Pancreas (tissue), 10 donors: ENCODE measurements at regions not wholly inside any gene's neighbourhood (a gene's known extent, or its start where the extent isn't known, plus 50 kb on each side); places are given as distances from the start of the nearest gene placed in this dataset.

Source experiments
- ATAC-seq, 4 donors: fragments of 200-7000 bp; cut with Tn5 transposase; one replicate each; pipeline versions ENCODE4 v1.8.0 to v1.9.1; 2020; ENCODE audit warnings: mild to moderate bottlenecking in 4 of 4, moderate library complexity in 4 of 4
- DNase-seq, 6 donors: peaks; one replicate each; pipeline ENCODE4 v3.0.0-alpha.2; 2020
- FAIRE-seq: peaks from 2 replicates; lab custom pipeline; 2012; peaks lifted over from hg19 to GRCh38; lab: Jason Lieb, UNC
- H3K27ac ChIP-seq, 4 donors: fragments of 200-600 bp; sonication (generic); 1 replicate in 3 of 4; 2 replicates in 1 of 4; pipeline versions ENCODE4 v1.5.0 to v1.8.0; 2020
- H3K27me3 ChIP-seq, 4 donors: fragments of 200-600 bp; one replicate each; pipeline ENCODE4 v1.8.0; 2021
- H3K36me3 ChIP-seq, 3 donors: fragments of 200-600 bp; sonication (generic) in 1 of 3; one replicate each; pipeline versions ENCODE4 v1.5.0 to v1.8.0; 2020 to 2021
- H3K4me1 ChIP-seq, 3 donors: fragments of 200-600 bp; one replicate each; pipeline ENCODE4 v1.8.0; 2021
- H3K4me3 ChIP-seq, 4 donors: fragments of 200-600 bp; sonication (generic) in 2 of 4; one replicate each; pipeline versions ENCODE4 v1.5.0 to v1.8.0; 2020 to 2021
- H3K9me3 ChIP-seq, 4 donors: fragments of 200-600 bp; one replicate each; pipeline ENCODE4 v1.8.0; 2021
- CTCF ChIP-seq, 4 donors: fragments of 200-600 bp; sonication (generic) in 3 of 4; IDR thresholded peaks; one replicate each; pipeline versions ENCODE4 v1.5.0 to v1.8.0; 2021; ENCODE audit warnings: antibody characterized with exemption in 4 of 4
- WGBS, 2 donors: extraction: QIAGEN DNeasy Blood & Tissue Kit; methylation state at CpG; one replicate each; pipeline ENCODE4 v1.1.7; 2013; 5-methylcytosine and 5-hydroxymethylcytosine counted together
- intact Hi-C, 3 donors: fragments of 100-400 bp; cut with DNase I; formaldehyde crosslinking; loops; one replicate each; pipeline versions ENCODE4 v1.11.1 to v1.14.2; 2022
- donor health status: healthy with polysubstance abuse.
- donor health status: DM: no; HTN: no; CAD: no; lungs with moderate emphysema.
- donor health status: DM: no; HTN: no; CAD: no.
- donor health status: control.
- donor health status: control.
- donor health status: Bipolar disorder and iron deficiency.
- donor health status: DM: yes; HTN: yes; CAD: no.
- donor health status: DM: no; HTN: no; CAD: no.
- donor health status: DM: no; HTN: no; CAD: no.
- donor health status: DM: yes; HTN: yes; CAD: no.

- Histone ChIP-seq H3K4me3 (no peak overlapping the region), H3K9me3 (no peaks in the 10 kb centered on the region), H3K27ac (no peak overlapping the region), H3K27me3 (no peaks in the 10 kb centered on the region), H3K4me1 (no peaks in the 10 kb centered on the region), H3K36me3 (no peaks in the 10 kb centered on the region)
- WGBS, 2 donors = 52 to 63% methylated on average over 3 of the region's 3 CpGs
- no peak for DNase-seq
- no peak for TF ChIP-seq CTCF (IDR thresholded peaks at IDR 0.05)
- ATAC-seq = no peak
- intact Hi-C loops = no loop called here
- no peak for FAIRE-seq
Measured at GRCh38 chr9:22731786-22732185, 285.2 kb downstream of the DMRTA1 start.

DNA sequence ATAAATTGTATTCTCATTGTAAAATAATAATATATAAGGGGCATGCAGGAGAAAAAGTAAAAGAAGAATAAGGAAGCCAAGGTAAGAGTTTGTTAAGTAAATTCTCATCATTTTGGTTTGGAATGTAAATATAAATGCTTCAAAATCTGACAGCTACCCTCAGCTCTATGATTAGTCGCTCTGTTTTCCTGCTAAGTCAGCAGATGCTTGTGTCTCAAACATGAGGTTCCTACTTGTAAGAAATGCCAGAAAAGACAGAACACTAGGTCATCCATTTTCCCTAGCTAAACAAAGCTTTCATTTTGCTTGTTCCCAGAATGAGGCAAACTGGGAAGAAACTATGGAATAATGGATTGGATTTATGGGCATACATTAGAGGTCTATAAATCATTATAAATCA lies 293.1 kb downstream of the DMRTA1 start:
- WGBS, 2 donors = 42 to 49% methylated on average over 1 of the region's 1 CpG
- ATAC-seq (no peak), DNase-seq (no peak), FAIRE-seq (no peak)
- no peak overlapping the region for H3K27ac ChIP-seq
- H3K27me3 ChIP-seq = no peaks in the 10 kb centered on the region
- H3K4me3 ChIP-seq = no peak overlapping the region
- intact Hi-C loops = no loop called here
- no peaks in the 10 kb centered on the region for H3K4me1 ChIP-seq
- H3K36me3 ChIP-seq = no peaks in the 10 kb centered on the region
- TF ChIP-seq CTCF (IDR thresholded peaks at IDR 0.05) = no peak
- H3K9me3 ChIP-seq = no peaks in the 10 kb centered on the region

- intact Hi-C loops = no loop called here
- TF ChIP-seq CTCF (IDR thresholded peaks at IDR 0.05) = no peak
- no peaks in the 10 kb centered on the region for H3K4me1 ChIP-seq
- ATAC-seq (no peak), DNase-seq (no peak), FAIRE-seq (no peak)
- H3K9me3 ChIP-seq = no peaks in the 10 kb centered on the region
- H3K27me3 ChIP-seq = no peaks in the 10 kb centered on the region
- H3K27ac ChIP-seq = no peak overlapping the region
- no peak overlapping the region for H3K4me3 ChIP-seq
- 22 to 24% methylated on average over 1 of the region's 1 CpG for WGBS, 2 donors
- H3K36me3 ChIP-seq = no peaks in the 10 kb centered on the region
Measured at GRCh38 chr9:22740781-22741180, 294.2 kb downstream of the DMRTA1 start.

DNA sequence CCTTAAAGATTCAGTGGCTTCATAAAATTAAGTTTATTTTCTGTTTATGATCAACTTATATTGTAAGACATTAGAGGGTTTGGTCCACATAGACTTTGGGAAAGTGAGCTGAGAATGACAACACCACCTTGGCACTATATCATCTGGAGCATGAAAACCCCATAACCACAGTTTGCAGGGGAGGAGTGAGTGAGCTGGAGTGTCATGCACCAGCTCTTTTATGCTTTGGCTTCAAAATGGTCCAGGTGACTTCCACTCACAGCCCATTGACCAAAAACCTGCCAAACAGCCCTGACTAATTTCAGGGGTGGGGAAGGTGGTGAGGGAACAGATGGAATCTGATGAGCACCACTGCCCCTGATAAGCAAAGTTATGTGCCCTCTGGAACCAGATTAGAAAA lies 295.8 kb downstream of the DMRTA1 start:
- no peak for ATAC-seq
- DNase-seq = no peak
- Histone ChIP-seq H3K36me3 (no peaks in the 10 kb centered on the region), H3K9me3 (no peaks in the 10 kb centered on the region), H3K4me1 (no peaks in the 10 kb centered on the region), H3K27me3 (no peaks in the 10 kb centered on the region), H3K4me3 (no peak overlapping the region), H3K27ac (no peak overlapping the region)
- TF ChIP-seq CTCF (IDR thresholded peaks at IDR 0.05) = no peak
- intact Hi-C loops = no loop called here
- no peak for FAIRE-seq

DNA sequence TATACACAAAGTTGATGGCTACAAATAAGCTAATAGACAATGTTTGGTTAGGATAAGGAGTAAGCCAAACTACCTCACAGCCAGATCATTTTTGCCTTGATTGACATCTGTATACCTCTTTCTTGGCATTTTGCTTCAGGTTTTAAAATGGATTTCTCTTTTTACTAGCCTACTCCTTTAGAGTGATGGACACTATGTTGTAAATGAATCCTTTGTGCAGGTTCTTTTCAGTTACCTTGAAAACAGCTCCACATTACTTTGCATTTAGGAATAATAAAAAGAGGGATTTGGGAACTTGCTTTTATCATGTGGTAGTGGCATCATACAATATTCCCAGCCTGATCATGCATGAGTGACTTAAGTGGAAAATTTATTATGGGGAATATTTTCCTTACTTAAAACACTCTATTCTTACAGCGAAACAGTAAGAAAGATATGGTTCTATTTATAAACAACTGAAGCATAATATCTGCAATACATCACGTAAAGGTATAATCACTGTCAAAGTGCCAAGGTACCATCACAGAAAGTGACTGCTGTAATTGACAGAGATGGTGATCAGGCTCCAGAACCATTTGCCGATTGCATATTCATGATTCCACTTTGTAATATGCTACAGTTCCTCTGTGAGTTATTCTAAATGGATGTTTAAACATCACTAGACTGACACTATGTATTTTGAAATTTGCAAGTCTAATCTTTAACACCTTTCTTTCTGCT lies 327.0 kb downstream of the DMRTA1 start:
- FAIRE-seq (no peak), DNase-seq (no peak), ATAC-seq (no peak)
- Histone ChIP-seq H3K36me3 (no peaks in the 10 kb centered on the region), H3K4me3 (no peak overlapping the region), H3K27me3 (no peaks in the 10 kb centered on the region), H3K9me3 (no peaks in the 10 kb centered on the region), H3K4me1 (no peaks in the 10 kb centered on the region), H3K27ac (no peak overlapping the region)
- TF ChIP-seq CTCF (IDR thresholded peaks at IDR 0.05) = no peak
- whole genome bisulfite sequencing, 2 donors = 61 to 71% methylated on average over 3 of the region's 3 CpGs
- intact Hi-C loops = no loop called here
